ENCODE measurements at regions not wholly inside any gene's neighbourhood (a gene's known extent, or its start where the extent isn't known, plus 50 kb on each side); places are given as distances from the start of the nearest gene placed in this dataset.

GRCh38 chr5:116914869-116915504, 340.4 kb upstream of the SEMA6A start:
- no peaks in the 10 kb centered on the region for H3K9me3 Mint-ChIP-seq
- no peaks in the 10 kb centered on the region for H3K27me3 Mint-ChIP-seq
- H3K4me1 Mint-ChIP-seq: no peaks in the 10 kb centered on the region
- intact Hi-C loops (cut with micrococcal nuclease): no loop called here
- no peak for DNase-seq
- H3K27ac Mint-ChIP-seq: no peak overlapping the region
- no peaks in the 10 kb centered on the region for H3K36me3 Mint-ChIP-seq (ENCODE audit: low read depth)
- no peak overlapping the region for H3K4me3 Mint-ChIP-seq

GRCh38 chr5:116912221-116912620, 337.6 kb upstream of the SEMA6A start:
- Mint-ChIP-seq H3K27ac (no peak overlapping the region), H3K36me3 (ENCODE audit: low read depth) (no peaks in the 10 kb centered on the region), H3K27me3 (no peaks in the 10 kb centered on the region), H3K4me1 (no peaks in the 10 kb centered on the region), H3K9me3 (no peaks in the 10 kb centered on the region), H3K4me3 (no peak overlapping the region)
- no peak for DNase-seq
- intact Hi-C loops (cut with micrococcal nuclease): no loop called here

GRCh38 chr5:116911074-116911473, 336.5 kb upstream of the SEMA6A start:
- H3K27ac Mint-ChIP-seq: no peak overlapping the region
- H3K4me3 Mint-ChIP-seq: no peak overlapping the region
- H3K4me1 Mint-ChIP-seq: no peaks in the 10 kb centered on the region
- no peaks in the 10 kb centered on the region for H3K9me3 Mint-ChIP-seq
- intact Hi-C loops (cut with micrococcal nuclease): no loop called here
- no peak for DNase-seq
- no peaks in the 10 kb centered on the region for H3K36me3 Mint-ChIP-seq (ENCODE audit: low read depth)
- no peaks in the 10 kb centered on the region for H3K27me3 Mint-ChIP-seq

GRCh38 chr5:116908537-116908936, 333.9 kb upstream of the SEMA6A start:
- Mint-ChIP-seq H3K27ac (no peak overlapping the region), H3K36me3 (ENCODE audit: low read depth) (no peaks in the 10 kb centered on the region), H3K27me3 (no peaks in the 10 kb centered on the region), H3K9me3 (no peaks in the 10 kb centered on the region), H3K4me1 (no peaks in the 10 kb centered on the region), H3K4me3 (no peak overlapping the region)
- DNase-seq: no peak
- intact Hi-C loops (cut with micrococcal nuclease): no loop called here

GRCh38 chr5:116905885-116906284, 331.3 kb upstream of the SEMA6A start:
- Mint-ChIP-seq H3K4me1 (no peaks in the 10 kb centered on the region), H3K36me3 (ENCODE audit: low read depth) (no peaks in the 10 kb centered on the region), H3K27me3 (no peaks in the 10 kb centered on the region), H3K9me3 (no peaks in the 10 kb centered on the region), H3K27ac (no peak overlapping the region), H3K4me3 (no peak overlapping the region)
- intact Hi-C loops (cut with micrococcal nuclease): no loop called here
- DNase-seq: no peak

GRCh38 chr5:116900793-116901192, 326.2 kb upstream of the SEMA6A start:
- no peak for DNase-seq
- intact Hi-C loops (cut with micrococcal nuclease): no loop called here
- H3K4me3 Mint-ChIP-seq: no peak overlapping the region
- no peak overlapping the region for H3K27ac Mint-ChIP-seq
- no peaks in the 10 kb centered on the region for H3K27me3 Mint-ChIP-seq
- H3K4me1 Mint-ChIP-seq: no peaks in the 10 kb centered on the region
- H3K9me3 Mint-ChIP-seq: no peaks in the 10 kb centered on the region
- no peaks in the 10 kb centered on the region for H3K36me3 Mint-ChIP-seq (ENCODE audit: low read depth)

GRCh38 chr5:116898917-116899316, 324.3 kb upstream of the SEMA6A start:
- DNase-seq: no peak
- intact Hi-C loops (cut with micrococcal nuclease): no loop called here
- Mint-ChIP-seq H3K36me3 (ENCODE audit: low read depth) (no peaks in the 10 kb centered on the region), H3K27ac (no peak overlapping the region), H3K27me3 (no peaks in the 10 kb centered on the region), H3K9me3 (no peaks in the 10 kb centered on the region), H3K4me1 (no peaks in the 10 kb centered on the region), H3K4me3 (no peak overlapping the region)

- Mint-ChIP-seq H3K36me3 (ENCODE audit: low read depth) (no peaks in the 10 kb centered on the region), H3K4me1 (no peaks in the 10 kb centered on the region), H3K27ac (no peak overlapping the region), H3K9me3 (no peaks in the 10 kb centered on the region), H3K4me3 (no peak overlapping the region), H3K27me3 (no peaks in the 10 kb centered on the region)
- DNase-seq: no peak
- intact Hi-C loops (cut with micrococcal nuclease): no loop called here
Observed at GRCh38 chr5:116897291-116897690, 322.7 kb upstream of the SEMA6A start.

- no peak overlapping the region for H3K4me3 Mint-ChIP-seq
- H3K27ac Mint-ChIP-seq: no peak overlapping the region
- H3K4me1 Mint-ChIP-seq: no peaks in the 10 kb centered on the region
- intact Hi-C loops (cut with micrococcal nuclease): no loop called here
- no peaks in the 10 kb centered on the region for H3K36me3 Mint-ChIP-seq (ENCODE audit: low read depth)
- no peaks in the 10 kb centered on the region for H3K27me3 Mint-ChIP-seq
- no peak for DNase-seq
- no peaks in the 10 kb centered on the region for H3K9me3 Mint-ChIP-seq
Observed at GRCh38 chr5:116896001-116896400, 321.4 kb upstream of the SEMA6A start.

- DNase-seq: no peak
- Mint-ChIP-seq H3K27me3 (no peaks in the 10 kb centered on the region), H3K36me3 (ENCODE audit: low read depth) (no peaks in the 10 kb centered on the region), H3K27ac (no peak overlapping the region), H3K9me3 (no peaks in the 10 kb centered on the region), H3K4me3 (no peak overlapping the region), H3K4me1 (no peaks in the 10 kb centered on the region)
- intact Hi-C loops (cut with micrococcal nuclease): no loop called here
Observed at GRCh38 chr5:116892993-116893392, 318.4 kb upstream of the SEMA6A start.

- H3K4me3 Mint-ChIP-seq: no peak overlapping the region
- no peak for DNase-seq
- H3K4me1 Mint-ChIP-seq: no peaks in the 10 kb centered on the region
- no peak overlapping the region for H3K27ac Mint-ChIP-seq
- H3K36me3 Mint-ChIP-seq (ENCODE audit: low read depth): no peaks in the 10 kb centered on the region
- H3K27me3 Mint-ChIP-seq: no peaks in the 10 kb centered on the region
- H3K9me3 Mint-ChIP-seq: no peaks in the 10 kb centered on the region
- intact Hi-C loops (cut with micrococcal nuclease): no loop called here
Observed at GRCh38 chr5:116887104-116887503, 312.5 kb upstream of the SEMA6A start.

GRCh38 chr5:116885825-116886224, 311.2 kb upstream of the SEMA6A start:
- Mint-ChIP-seq H3K27ac (no peak overlapping the region), H3K27me3 (no peaks in the 10 kb centered on the region), H3K4me3 (no peak overlapping the region), H3K9me3 (no peaks in the 10 kb centered on the region), H3K4me1 (no peaks in the 10 kb centered on the region), H3K36me3 (ENCODE audit: low read depth) (no peaks in the 10 kb centered on the region)
- DNase-seq: no peak
- intact Hi-C loops (cut with micrococcal nuclease): no loop called here

GRCh38 chr5:116883875-116884274, 309.3 kb upstream of the SEMA6A start:
- H3K4me3 Mint-ChIP-seq: no peak overlapping the region
- intact Hi-C loops (cut with micrococcal nuclease): no loop called here
- no peak for DNase-seq
- H3K4me1 Mint-ChIP-seq: no peaks in the 10 kb centered on the region
- no peak overlapping the region for H3K27ac Mint-ChIP-seq
- H3K36me3 Mint-ChIP-seq (ENCODE audit: low read depth): no peaks in the 10 kb centered on the region
- H3K27me3 Mint-ChIP-seq: no peaks in the 10 kb centered on the region
- H3K9me3 Mint-ChIP-seq: no peaks in the 10 kb centered on the region

GRCh38 chr5:116881921-116882531, 307.4 kb upstream of the SEMA6A start:
- Mint-ChIP-seq H3K27ac (no peak overlapping the region), H3K27me3 (no peaks in the 10 kb centered on the region), H3K36me3 (ENCODE audit: low read depth) (no peaks in the 10 kb centered on the region), H3K9me3 (peaks cover 4% of the 10 kb centered on the region), H3K4me3 (no peak overlapping the region), H3K4me1 (no peaks in the 10 kb centered on the region)
- intact Hi-C loops (cut with micrococcal nuclease): no loop called here
- no peak for DNase-seq

- Mint-ChIP-seq H3K27ac (no peak overlapping the region), H3K36me3 (ENCODE audit: low read depth) (no peaks in the 10 kb centered on the region), H3K4me3 (no peak overlapping the region), H3K27me3 (no peaks in the 10 kb centered on the region), H3K9me3 (peaks cover 4% of the 10 kb centered on the region), H3K4me1 (no peaks in the 10 kb centered on the region)
- no peak for DNase-seq
- intact Hi-C loops (cut with micrococcal nuclease): no loop called here
Observed at GRCh38 chr5:116880601-116881000, 306.0 kb upstream of the SEMA6A start.

Data from activated CD4-positive, alpha-beta T cell treated with anti-CD3 and anti-CD28 coated beads, Interleukin-2, amount 10 ng/mL, durations not matched to agents 24 days and 14 days (primary cell).